ENCODE measurements at regions not wholly inside any gene's neighbourhood (a gene's known extent, or its start where the extent isn't known, plus 50 kb on each side); places are given as distances from the start of the nearest gene placed in this dataset.

DNA sequence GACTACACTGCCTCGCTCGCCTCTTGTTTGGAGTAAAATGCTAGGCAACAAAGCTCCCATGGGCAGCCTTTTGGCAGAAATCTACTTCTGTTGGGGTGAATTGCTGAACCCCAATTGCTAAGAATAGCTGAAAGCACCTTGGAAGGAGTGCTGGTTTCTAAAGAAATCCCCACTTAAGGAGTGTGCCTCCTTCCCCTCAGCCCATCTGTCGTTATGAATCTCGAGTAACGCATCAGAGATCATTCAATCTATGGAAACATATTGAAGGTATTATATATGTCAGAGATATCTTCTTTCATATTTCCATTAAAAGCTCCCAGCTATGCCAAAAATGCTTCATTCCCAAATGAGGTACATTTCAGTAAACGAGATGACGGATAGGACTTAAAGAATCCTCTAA, 229.6 kb upstream of the BLID start:
- no peak for ATAC-seq (replicated peaks)
- no peak overlapping the region for H3K4me3 Mint-ChIP-seq
- H3K9me3 Mint-ChIP-seq = peaks cover 4% of the 10 kb centered on the region
- H3K27me3 Mint-ChIP-seq = peaks cover 5% of the 10 kb centered on the region
- H3K27ac Mint-ChIP-seq = no peak overlapping the region
- H3K4me1 Mint-ChIP-seq = no peaks in the 10 kb centered on the region
- no peaks in the 10 kb centered on the region for H3K36me3 Mint-ChIP-seq (ENCODE audit: low read depth)

DNA sequence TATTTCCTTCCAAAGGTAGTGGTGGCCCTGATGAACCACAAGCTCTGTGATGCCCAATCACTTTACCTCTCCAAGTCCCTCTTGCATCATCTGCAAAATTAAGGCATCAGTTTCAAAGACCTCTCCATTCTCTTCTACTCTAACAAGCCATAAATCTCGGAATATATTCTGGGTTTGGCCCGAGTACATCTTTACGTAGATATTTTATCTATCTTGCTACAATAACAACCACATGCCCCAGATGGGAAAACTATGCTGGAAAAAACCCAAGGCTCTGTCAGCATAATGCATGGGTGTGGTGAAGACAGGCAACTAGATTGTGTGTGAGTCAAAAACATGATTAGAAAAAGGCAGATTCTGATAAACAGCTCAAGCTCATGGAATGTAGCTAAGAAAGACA, 228.2 kb upstream of the BLID start:
- Mint-ChIP-seq H3K4me3 (no peak overlapping the region), H3K27me3 (peaks cover 5% of the 10 kb centered on the region), H3K27ac (no peak overlapping the region), H3K4me1 (no peaks in the 10 kb centered on the region), H3K9me3 (peaks cover 4% of the 10 kb centered on the region), H3K36me3 (ENCODE audit: low read depth) (no peaks in the 10 kb centered on the region)
- ATAC-seq (replicated peaks) = no peak

DNA sequence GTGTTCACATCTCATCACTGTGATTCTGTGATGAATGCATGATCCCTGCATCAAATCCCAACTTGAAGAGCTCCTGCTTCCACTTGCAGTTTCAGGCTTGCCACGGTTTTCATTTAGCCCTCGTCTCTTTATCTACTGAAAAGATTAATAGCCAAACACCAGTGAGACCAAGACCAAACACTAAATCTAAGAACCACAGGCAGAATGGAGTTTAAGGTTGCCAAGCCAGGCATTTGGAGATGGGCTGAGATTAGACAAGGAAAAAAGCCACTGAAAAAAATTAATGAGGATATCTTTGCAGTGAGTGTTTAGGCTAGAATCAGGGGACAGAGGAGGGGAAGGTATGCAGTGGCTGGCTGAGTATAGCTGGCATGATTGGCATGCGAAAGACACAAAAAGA, 227.2 kb upstream of the BLID start:
- H3K4me1 Mint-ChIP-seq = no peaks in the 10 kb centered on the region
- no peak overlapping the region for H3K4me3 Mint-ChIP-seq
- no peak overlapping the region for H3K27ac Mint-ChIP-seq
- peaks cover 4% of the 10 kb centered on the region for H3K9me3 Mint-ChIP-seq
- ATAC-seq (replicated peaks) = no peak
- H3K27me3 Mint-ChIP-seq = peaks cover 5% of the 10 kb centered on the region
- no peaks in the 10 kb centered on the region for H3K36me3 Mint-ChIP-seq (ENCODE audit: low read depth)

DNA sequence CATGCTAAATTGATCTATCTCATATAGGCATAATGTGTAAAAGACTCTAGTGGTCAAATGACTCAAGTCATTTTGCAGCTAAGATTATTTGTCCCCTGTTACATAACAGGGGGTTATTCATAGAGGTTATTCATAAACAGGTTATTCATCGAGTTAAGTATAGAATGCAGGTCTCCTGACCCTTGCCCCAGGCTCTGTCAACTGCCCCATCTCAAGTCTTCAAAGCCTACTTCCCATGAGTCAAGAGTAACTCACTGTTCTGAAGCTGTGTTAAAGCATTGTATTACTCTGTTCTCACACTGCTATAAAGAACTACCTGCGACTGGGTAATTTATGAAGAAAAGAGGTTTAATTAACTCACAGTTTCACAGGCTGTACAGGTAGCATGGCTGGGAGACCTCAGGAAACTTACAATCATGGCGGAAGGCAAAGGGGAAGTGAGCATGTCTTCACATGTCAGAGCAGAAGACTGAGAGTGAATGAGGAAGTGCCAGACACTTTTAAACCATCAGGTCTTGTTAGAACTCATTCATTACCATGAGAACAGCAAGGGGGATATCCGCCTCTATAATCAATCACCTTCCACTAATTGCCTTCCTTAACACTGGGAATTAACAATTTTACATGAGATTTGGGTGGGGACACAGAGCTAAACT, 226.2 kb upstream of the BLID start:
- no peak overlapping the region for H3K27ac Mint-ChIP-seq
- H3K27me3 Mint-ChIP-seq = no peaks in the 10 kb centered on the region
- no peaks in the 10 kb centered on the region for H3K4me1 Mint-ChIP-seq
- no peak for ATAC-seq (replicated peaks)
- no peaks in the 10 kb centered on the region for H3K36me3 Mint-ChIP-seq (ENCODE audit: low read depth)
- H3K9me3 Mint-ChIP-seq = no peaks in the 10 kb centered on the region
- no peak overlapping the region for H3K4me3 Mint-ChIP-seq

DNA sequence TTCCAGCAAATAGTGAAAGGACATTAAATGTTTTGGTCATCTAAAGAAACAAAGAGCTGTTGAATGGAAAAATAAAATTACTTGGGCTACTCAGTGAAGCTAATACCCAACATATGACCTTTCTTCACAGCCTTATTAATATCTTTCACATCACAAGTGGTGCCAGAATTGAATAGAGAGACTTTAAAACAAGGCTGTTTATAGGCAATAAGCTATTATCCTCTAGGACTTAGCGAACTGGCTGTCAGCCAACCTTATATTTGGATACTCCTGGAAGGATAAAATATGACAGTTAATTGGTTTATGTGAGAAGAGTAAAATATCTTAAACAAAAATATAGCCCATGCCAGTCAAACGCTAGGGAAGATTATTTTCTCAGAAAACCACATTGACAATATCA, 225.5 kb upstream of the BLID start:
- Mint-ChIP-seq H3K4me3 (no peak overlapping the region), H3K9me3 (no peaks in the 10 kb centered on the region), H3K27ac (no peak overlapping the region), H3K4me1 (no peaks in the 10 kb centered on the region), H3K36me3 (ENCODE audit: low read depth) (no peaks in the 10 kb centered on the region), H3K27me3 (peaks cover 4% of the 10 kb centered on the region)
- no peak for ATAC-seq (replicated peaks)

DNA sequence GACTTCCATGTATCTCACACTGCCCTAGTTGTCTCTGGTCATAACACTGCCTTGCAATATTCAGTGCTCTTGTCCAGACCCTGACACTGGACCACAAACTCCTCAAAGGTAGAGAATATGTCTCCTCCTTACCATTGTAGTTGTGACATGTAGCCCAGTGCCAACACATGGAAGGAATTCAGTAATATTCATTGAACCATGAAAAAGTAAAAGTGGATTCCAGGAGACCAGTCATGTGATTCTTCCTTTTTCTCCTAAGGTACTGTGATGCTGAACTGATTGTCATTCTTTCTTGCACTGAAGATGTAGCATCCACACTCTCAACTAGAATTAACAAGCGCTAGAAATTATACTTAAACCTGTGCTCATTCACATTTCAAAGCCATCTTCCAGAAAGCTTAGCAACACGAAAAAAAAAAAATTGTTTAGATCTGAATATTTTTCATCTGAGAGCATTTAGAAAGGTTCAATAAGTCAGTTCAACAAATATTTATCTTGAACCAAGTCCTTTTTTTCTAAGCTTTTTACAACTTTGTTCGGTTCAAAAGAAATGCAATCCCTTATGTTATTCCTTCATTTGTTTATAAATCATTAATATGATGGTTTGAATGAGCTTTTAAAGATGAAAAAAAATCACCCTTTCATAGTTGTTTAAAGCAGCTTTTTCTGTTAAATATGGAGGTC, 224.7 kb upstream of the BLID start:
- Mint-ChIP-seq H3K36me3 (ENCODE audit: low read depth) (no peaks in the 10 kb centered on the region), H3K27ac (no peak overlapping the region), H3K9me3 (no peaks in the 10 kb centered on the region), H3K4me3 (no peak overlapping the region), H3K27me3 (peaks cover 5% of the 10 kb centered on the region), H3K4me1 (no peaks in the 10 kb centered on the region)
- ATAC-seq (replicated peaks) = no peak

DNA sequence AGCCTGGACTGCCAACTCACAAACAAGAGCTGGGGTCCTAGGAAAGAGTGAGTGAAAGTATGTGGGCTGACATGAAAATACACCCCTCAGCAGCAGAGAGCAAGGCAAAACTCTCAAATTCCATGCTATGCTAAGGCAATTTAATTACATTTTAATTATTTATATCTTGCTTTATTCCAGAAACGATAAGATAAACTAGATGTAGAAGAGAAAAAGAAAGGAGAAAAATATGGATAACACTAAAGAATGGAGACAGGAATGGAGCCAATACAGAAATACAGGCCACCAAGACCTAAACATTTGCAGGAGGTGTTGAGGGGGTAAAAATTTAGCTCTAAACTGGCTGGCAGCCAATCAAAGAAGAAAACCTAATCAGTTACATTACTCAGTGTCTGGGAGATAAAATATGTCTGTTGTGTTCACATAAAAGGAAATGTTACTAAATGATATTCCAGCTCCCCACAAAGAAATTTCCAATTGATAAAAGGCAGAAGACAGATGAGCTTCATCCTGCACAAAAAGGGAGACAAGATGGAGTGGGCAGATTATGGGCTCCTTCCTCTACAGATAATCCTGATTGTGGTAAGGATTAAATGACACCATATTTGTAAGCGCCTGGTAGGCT, 223.5 kb upstream of the BLID start:
- Mint-ChIP-seq H3K4me3 (no peak overlapping the region), H3K4me1 (no peaks in the 10 kb centered on the region), H3K27me3 (peaks cover 5% of the 10 kb centered on the region), H3K27ac (no peak overlapping the region), H3K9me3 (no peaks in the 10 kb centered on the region), H3K36me3 (ENCODE audit: low read depth) (no peaks in the 10 kb centered on the region)
- no peak for ATAC-seq (replicated peaks)

DNA sequence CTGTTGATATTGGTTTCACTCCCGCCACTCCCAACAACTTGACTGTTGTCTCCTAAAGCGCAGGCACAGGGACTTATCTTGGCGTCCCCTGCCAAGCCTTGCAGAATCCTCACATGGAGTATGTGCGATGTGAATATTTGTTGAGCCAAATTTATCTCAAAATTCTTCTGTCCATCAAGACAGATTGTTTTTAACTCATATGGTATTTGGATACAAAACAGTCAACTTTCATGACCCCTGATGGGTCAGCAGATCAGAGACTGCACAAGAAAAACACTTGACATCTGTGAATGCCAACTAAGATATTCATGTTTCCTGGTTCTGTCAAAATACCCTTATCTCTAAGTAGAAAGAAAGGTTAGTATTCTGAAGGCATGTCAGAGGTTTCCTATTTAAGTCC, 221.7 kb upstream of the BLID start:
- Mint-ChIP-seq H3K4me3 (no peak overlapping the region), H3K27ac (no peak overlapping the region), H3K9me3 (no peaks in the 10 kb centered on the region), H3K4me1 (no peaks in the 10 kb centered on the region), H3K27me3 (peaks cover 17% of the 10 kb centered on the region), H3K36me3 (ENCODE audit: low read depth) (no peaks in the 10 kb centered on the region)
- ATAC-seq (replicated peaks) = no peak

DNA sequence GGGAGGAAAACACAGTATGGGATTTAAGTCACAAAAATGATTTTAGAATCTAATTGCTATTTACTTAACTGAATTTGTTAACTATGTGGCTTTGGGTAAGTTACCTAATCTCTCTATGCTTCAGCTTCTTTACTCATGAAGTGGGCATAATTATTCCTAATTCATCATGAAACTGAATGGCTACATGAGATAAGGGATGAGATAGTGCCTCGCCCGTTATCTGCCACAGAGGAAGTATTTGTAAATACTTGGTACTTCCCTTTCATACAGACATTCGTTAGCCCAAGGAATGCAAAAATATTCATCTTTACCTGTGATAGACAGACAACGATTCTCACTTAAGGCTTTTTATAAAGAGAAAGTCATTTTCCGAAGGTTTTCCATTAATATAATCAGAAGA, 221.2 kb upstream of the BLID start:
- H3K9me3 Mint-ChIP-seq = no peaks in the 10 kb centered on the region
- no peaks in the 10 kb centered on the region for H3K36me3 Mint-ChIP-seq (ENCODE audit: low read depth)
- no peak for ATAC-seq (replicated peaks)
- H3K4me3 Mint-ChIP-seq = no peak overlapping the region
- no peak overlapping the region for H3K27ac Mint-ChIP-seq
- peaks cover 17% of the 10 kb centered on the region for H3K27me3 Mint-ChIP-seq
- H3K4me1 Mint-ChIP-seq = no peaks in the 10 kb centered on the region

DNA sequence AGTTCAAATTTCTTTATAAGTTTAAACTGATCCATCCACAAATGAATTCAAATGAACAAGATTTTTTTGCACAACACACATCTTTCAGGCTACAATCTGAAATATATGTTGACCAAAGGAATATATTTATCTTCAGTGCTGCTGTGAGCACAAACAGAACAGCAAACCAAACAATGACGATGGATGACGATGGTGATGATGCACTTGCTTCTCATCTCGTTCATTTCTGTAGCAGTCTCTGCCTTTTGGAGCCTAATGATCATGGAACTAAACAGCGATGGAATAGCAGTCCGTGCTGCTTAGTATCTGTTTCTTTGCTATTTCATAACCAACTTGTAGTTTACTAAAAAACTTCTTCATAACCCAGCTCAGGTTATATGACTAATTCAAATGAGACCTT, 220.7 kb upstream of the BLID start:
- H3K27ac Mint-ChIP-seq = no peak overlapping the region
- H3K4me3 Mint-ChIP-seq = no peak overlapping the region
- no peaks in the 10 kb centered on the region for H3K9me3 Mint-ChIP-seq
- no peaks in the 10 kb centered on the region for H3K4me1 Mint-ChIP-seq
- H3K27me3 Mint-ChIP-seq = peaks cover 17% of the 10 kb centered on the region
- no peaks in the 10 kb centered on the region for H3K36me3 Mint-ChIP-seq (ENCODE audit: low read depth)
- ATAC-seq (replicated peaks) = no peak

DNA sequence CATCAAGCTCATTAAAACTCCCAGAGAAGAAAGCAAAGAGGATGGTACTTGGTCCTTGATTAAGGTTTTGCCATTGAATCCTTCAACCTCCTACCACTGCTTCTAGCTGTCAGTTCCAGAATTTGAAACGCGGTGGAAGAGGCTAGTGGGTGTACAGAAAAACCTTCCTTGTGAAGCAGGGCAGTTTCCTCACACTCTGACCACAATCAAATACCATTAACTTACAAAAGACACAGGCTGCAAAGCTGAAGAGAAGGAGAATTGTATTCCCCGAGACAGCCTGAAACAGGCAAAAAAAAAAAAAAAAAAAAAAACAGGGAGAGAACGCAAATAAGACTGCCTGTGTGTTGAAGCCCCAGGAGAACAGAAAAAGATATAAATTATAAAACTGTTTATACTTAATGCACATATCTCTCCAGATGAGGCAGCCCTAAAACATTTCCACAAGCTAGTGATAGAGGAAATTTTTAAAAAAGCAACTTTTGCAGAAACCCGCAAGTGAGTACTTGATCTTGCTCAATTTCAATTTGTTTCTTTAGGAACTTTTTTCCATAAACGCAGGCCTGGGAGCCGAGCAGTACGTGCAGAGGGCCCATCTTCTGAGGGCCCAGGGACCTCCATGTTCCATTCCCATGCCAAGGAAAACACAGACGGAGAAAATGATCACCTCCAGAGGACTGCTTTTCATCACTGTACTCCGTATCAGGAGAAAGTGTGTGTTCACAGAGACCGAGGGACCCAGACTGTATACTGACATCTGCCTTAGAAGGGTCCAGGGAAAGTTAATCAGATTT, 218.7 kb upstream of the BLID start:
- no peak for ATAC-seq (replicated peaks)
- Mint-ChIP-seq H3K36me3 (ENCODE audit: low read depth) (no peaks in the 10 kb centered on the region), H3K27me3 (peaks cover 17% of the 10 kb centered on the region), H3K9me3 (no peaks in the 10 kb centered on the region), H3K4me3 (no peak overlapping the region), H3K27ac (no peak overlapping the region), H3K4me1 (no peaks in the 10 kb centered on the region)

DNA sequence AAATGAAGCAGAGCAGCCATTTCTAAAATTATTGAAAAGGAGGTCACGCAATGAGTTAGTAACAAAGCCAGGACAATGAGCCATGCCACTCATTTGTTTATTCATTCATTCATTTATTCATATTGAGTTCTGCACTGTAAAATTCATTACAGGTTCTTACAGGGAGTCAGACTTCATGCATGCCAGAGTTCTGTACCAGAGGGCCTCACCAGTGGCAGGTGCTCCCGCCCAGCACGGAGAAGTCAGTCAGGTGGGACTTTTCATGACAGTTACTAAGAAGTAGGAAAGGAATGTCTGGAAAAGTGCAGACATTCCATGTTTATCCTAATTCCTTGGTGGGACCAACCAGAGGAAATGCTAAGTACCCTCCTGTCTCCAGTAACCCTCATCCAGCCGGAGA, 217.5 kb upstream of the BLID start:
- no peak overlapping the region for H3K27ac Mint-ChIP-seq
- H3K27me3 Mint-ChIP-seq = peaks cover 17% of the 10 kb centered on the region
- no peaks in the 10 kb centered on the region for H3K4me1 Mint-ChIP-seq
- no peaks in the 10 kb centered on the region for H3K9me3 Mint-ChIP-seq
- ATAC-seq (replicated peaks) = no peak
- H3K36me3 Mint-ChIP-seq (ENCODE audit: low read depth) = no peaks in the 10 kb centered on the region
- H3K4me3 Mint-ChIP-seq = no peak overlapping the region

DNA sequence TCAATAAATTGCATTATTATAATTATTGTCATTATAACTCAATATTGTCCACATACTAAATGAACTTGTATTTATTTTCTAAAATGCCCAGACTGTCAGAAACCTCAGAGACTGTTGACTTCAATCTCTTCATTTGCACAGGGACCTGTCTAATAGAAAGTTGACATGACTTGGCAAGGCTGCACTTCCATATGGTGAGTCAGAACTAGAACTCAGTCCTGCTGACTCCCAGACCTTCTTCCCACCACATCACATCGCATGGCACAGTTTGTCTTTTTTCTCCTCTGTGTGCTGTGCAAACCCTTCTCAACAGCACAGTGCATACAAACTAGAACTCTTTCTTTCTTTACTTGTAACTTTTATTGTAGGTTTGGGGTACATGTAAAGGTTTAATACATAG, 215.1 kb upstream of the BLID start:
- H3K36me3 Mint-ChIP-seq (ENCODE audit: low read depth) = no peaks in the 10 kb centered on the region
- H3K4me3 Mint-ChIP-seq = no peak overlapping the region
- H3K9me3 Mint-ChIP-seq = no peaks in the 10 kb centered on the region
- H3K27ac Mint-ChIP-seq = no peak overlapping the region
- no peaks in the 10 kb centered on the region for H3K4me1 Mint-ChIP-seq
- no peak for ATAC-seq (replicated peaks)
- H3K27me3 Mint-ChIP-seq = peaks cover 12% of the 10 kb centered on the region

DNA sequence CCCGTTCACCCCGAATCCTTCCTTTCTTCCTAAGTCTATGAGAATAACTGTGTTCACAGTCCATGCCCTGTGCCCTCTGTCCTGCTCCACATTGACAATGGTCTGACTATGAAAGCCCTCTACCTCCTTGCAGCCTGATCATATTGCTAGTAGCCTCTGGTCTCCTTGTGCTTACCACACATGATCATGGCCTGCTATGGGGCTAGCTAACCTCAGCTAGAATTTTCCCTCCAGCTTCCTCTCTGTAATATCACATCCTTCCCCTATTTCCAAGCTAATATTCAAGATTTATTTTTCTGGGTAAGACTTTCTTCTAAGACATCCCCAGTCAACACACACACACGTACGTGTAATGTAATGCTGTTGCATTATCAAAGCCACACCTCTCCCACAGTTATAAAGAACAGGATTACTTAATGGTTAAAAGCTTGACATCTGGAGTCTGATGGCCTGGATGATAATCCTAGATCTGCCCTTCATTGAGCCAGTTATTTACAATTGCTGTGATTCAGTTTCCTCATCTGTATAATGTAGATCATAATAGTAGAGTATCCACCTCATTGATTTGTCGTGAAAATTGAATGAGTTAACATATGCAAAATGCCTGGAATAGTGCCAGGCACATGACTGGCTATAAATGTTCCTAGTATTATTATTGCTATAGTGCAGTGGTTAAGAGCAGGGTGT, 214.4 kb upstream of the BLID start:
- Mint-ChIP-seq H3K9me3 (no peaks in the 10 kb centered on the region), H3K4me1 (no peaks in the 10 kb centered on the region), H3K36me3 (ENCODE audit: low read depth) (no peaks in the 10 kb centered on the region), H3K27me3 (peaks cover 12% of the 10 kb centered on the region), H3K4me3 (no peak overlapping the region), H3K27ac (no peak overlapping the region)
- ATAC-seq (replicated peaks) = no peak

Data from activated T-helper 17 cell treated with anti-CD3 and anti-CD28 coated beads, Interleukin-2, amount 50 U/mL, for 72 hours (primary cell).